ENCODE measurements at regions not wholly inside any gene's neighbourhood (a gene's known extent, or its start where the extent isn't known, plus 50 kb on each side); places are given as distances from the start of the nearest gene placed in this dataset.

GRCh38 chr4:81884986-81885385 is 413.3 kb upstream of the RASGEF1B start:
- POLR2A ChIA-PET = no interaction called here

More at GRCh38 chr4:81884986-81885385, 413.3 kb upstream of the RASGEF1B start:
- H3K9ac ChIP-seq (ENCODE audit: low read length) = no peak overlapping the region
- WGBS (ENCODE audit: insufficient coverage) = 81% methylated on average over 4 of the region's 4 CpGs
- intact Hi-C loops (cut with micrococcal nuclease) = no loop called here
- no peak overlapping the region for H3K27ac ChIP-seq (ENCODE audit: low read length in 2 of 2)
- no peak overlapping the region for H3K4me2 ChIP-seq (replicated peaks; ENCODE audit: low read depth, low read length, poor library complexity, severe bottlenecking)
- no peaks in the 10 kb centered on the region for H4K20me1 ChIP-seq (ENCODE audit: control insufficient read depth, insufficient read depth, low read length, poor library complexity, severe bottlenecking)
- peaks cover 0 to 10% (median 1%) of the 10 kb centered on the region in 4 experiments for H3K27me3 ChIP-seq (replicated peaks in 1 of 4; ENCODE audit: control extremely low read depth in 1 of 4, control insufficient read depth in 3 of 4, insufficient read depth in 4 of 4, low read length in 3 of 4)
- no peaks in the 10 kb centered on the region for H3K79me2 ChIP-seq (ENCODE audit: control insufficient read depth, insufficient read depth, low read length)
- H3K4me1 Mint-ChIP-seq = no peaks in the 10 kb centered on the region
- no peak for DNase-seq
- H3K27me3 Mint-ChIP-seq = peaks cover 37% of the 10 kb centered on the region
- no peak overlapping the region for H3K4me3 ChIP-seq (ENCODE audit: control extremely low read depth in 1 of 5, extremely low read depth in 1 of 5, insufficient read depth in 1 of 5, low read depth in 2 of 5, low read length in 4 of 5)
- no peaks in the 10 kb centered on the region for H3K36me3 ChIP-seq (replicated peaks in 1 of 2; ENCODE audit: control extremely low read depth in 1 of 2, control insufficient read depth in 1 of 2, extremely low read depth in 1 of 2, insufficient read depth in 2 of 2, low read length in 1 of 2)
- no peaks in the 10 kb centered on the region for H3K4me1 ChIP-seq (ENCODE audit: control insufficient read depth in 2 of 2, insufficient read depth in 2 of 2, low read length in 2 of 2)
- TF ChIP-seq EZH2 (IDR thresholded peaks at IDR 0.05; ENCODE audit: borderline replicate concordance, insufficient read depth, low read depth, low read length, poor library complexity, severe bottlenecking) (no peak), CTCF (IDR thresholded peaks at IDR 0.05) (no peak)
- H2AFZ ChIP-seq (ENCODE audit: insufficient read depth, low read depth, low read length, poor library complexity, severe bottlenecking) = no peak overlapping the region
- H3K9me3 ChIP-seq (ENCODE audit: control extremely low read depth in 1 of 3, control insufficient read depth in 2 of 3, insufficient read depth in 1 of 3, low read length in 2 of 3) = no peaks in the 10 kb centered on the region
- no peak overlapping the region for H3K27ac Mint-ChIP-seq
- ATAC-seq (ENCODE audit: low read depth) = no peak
- CTCF ChIA-PET = no interaction called here
- H3K9me3 Mint-ChIP-seq (ENCODE audit: insufficient read depth) = no peaks in the 10 kb centered on the region
- H3K4me3 Mint-ChIP-seq = no peak overlapping the region
